Endodermal cell (in vitro differentiated cells): ENCODE measurements at regions not wholly inside any gene's neighbourhood (a gene's known extent, or its start where the extent isn't known, plus 50 kb on each side); places are given as distances from the start of the nearest gene placed in this dataset.

Experiments
- DNase-seq: peaks from one replicate; pipeline ENCODE4 v3.0.0-alpha.2; 2017
- H3K27ac ChIP-seq: 2 replicates; pipeline ENCODE4 v1.5.1; 2013; ENCODE audit warnings: mild to moderate bottlenecking, low read depth, low read length, moderate library complexity
- H3K27me3 ChIP-seq: 2 replicates; pipeline ENCODE4 v1.6.1; 2013; ENCODE audit warnings: mild to moderate bottlenecking, low read length, moderate library complexity; ENCODE audit not compliant: insufficient read depth, control insufficient read depth, poor library complexity, severe bottlenecking
- H3K36me3 ChIP-seq: 2 replicates; pipeline ENCODE4 v1.7.0; 2013; ENCODE audit warnings: mild to moderate bottlenecking, low read length, moderate library complexity; ENCODE audit not compliant: control insufficient read depth, insufficient read depth
- H3K4me1 ChIP-seq: one replicate; pipeline ENCODE4 v1.7.0; 2013; ENCODE audit warnings: low read length; ENCODE audit not compliant: control insufficient read depth, insufficient read depth
- H3K4me3 ChIP-seq: 2 replicates; pipeline ENCODE4 v1.5.1; 2013; ENCODE audit warnings: mild to moderate bottlenecking, low read length, moderate library complexity
- H3K9ac ChIP-seq: 2 replicates; pipeline ENCODE4 v1.6.1; 2013; ENCODE audit warnings: mild to moderate bottlenecking, low read length, moderate library complexity; ENCODE audit not compliant: poor library complexity, severe bottlenecking; ENCODE audit errors: extremely low read depth
- H3K9me3 ChIP-seq: 2 replicates; pipeline ENCODE4 v1.6.1; 2013; ENCODE audit warnings: mild to moderate bottlenecking, low read length, moderate library complexity; ENCODE audit not compliant: control insufficient read depth
- H3K27ac Mint-ChIP-seq: 2 replicates; pipeline ENCODE4 v1.8.0; 2020; ENCODE audit warnings: mixed read lengths
- H3K27me3 Mint-ChIP-seq: 2 replicates; pipeline ENCODE4 v1.8.0; 2021; ENCODE audit warnings: mild to moderate bottlenecking, mixed read lengths; ENCODE audit not compliant: insufficient read depth
- H3K36me3 Mint-ChIP-seq: 2 replicates; pipeline ENCODE4 v1.8.0; 2020; ENCODE audit warnings: low read depth, mixed read lengths
- H3K4me1 Mint-ChIP-seq: 2 replicates; pipeline ENCODE4 v1.8.0; 2020; ENCODE audit warnings: mixed read lengths
- H3K4me3 Mint-ChIP-seq: 2 replicates; pipeline ENCODE4 v1.8.0; 2020; ENCODE audit warnings: mild to moderate bottlenecking, moderate library complexity, mixed read lengths
- H3K9me3 Mint-ChIP-seq: 2 replicates; pipeline ENCODE4 v1.8.0; 2020; ENCODE audit warnings: mild to moderate bottlenecking, mixed read lengths
- WGBS, 2 experiments: methylation state at CpG; one replicate each; pipeline versions ENCODE4 v1.1.5 to v1.1.7; 2013; ENCODE audit warnings: missing lambda C conversion rate in 2 of 2, mixed read lengths in 1 of 2; ENCODE audit not compliant: insufficient coverage in 1 of 2, insufficient read length in 1 of 2; 5-methylcytosine and 5-hydroxymethylcytosine counted together
- TF ChIP-seq, protein P1 (sequence below): fragments of 200-600 bp; sonication (generic); conservative IDR thresholded peaks from 2 replicates; pipeline ENCODE4 v1.5.0; 2021; ENCODE audit warnings: antibody characterized with exemption, mild to moderate bottlenecking

DNA sequence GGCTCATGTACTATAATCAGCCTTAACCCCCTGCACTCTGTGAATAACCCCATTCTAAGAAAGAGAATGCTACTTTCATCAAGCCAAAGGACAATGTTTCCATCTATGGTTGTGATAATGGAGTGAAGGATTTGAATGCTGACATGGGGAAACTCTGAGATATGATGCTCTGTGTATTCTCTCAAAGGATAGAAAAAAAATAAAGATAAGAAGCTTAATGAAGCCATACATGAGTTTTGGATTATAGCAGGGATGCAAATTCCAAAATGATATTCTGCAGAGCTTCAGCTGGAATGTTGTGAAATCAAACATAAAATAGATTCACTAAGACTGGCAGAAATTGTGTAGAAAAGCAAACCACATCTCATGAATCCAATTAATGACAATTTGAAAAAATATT, 1074.1 kb downstream of the XPNPEP1 start:
- peaks cover 68% of the 10 kb centered on the region for H3K9me3 ChIP-seq
- DNase-seq: no peak
- TF ChIP-seq, protein P1, sequence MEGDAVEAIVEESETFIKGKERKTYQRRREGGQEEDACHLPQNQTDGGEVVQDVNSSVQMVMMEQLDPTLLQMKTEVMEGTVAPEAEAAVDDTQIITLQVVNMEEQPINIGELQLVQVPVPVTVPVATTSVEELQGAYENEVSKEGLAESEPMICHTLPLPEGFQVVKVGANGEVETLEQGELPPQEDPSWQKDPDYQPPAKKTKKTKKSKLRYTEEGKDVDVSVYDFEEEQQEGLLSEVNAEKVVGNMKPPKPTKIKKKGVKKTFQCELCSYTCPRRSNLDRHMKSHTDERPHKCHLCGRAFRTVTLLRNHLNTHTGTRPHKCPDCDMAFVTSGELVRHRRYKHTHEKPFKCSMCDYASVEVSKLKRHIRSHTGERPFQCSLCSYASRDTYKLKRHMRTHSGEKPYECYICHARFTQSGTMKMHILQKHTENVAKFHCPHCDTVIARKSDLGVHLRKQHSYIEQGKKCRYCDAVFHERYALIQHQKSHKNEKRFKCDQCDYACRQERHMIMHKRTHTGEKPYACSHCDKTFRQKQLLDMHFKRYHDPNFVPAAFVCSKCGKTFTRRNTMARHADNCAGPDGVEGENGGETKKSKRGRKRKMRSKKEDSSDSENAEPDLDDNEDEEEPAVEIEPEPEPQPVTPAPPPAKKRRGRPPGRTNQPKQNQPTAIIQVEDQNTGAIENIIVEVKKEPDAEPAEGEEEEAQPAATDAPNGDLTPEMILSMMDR: no peak
- no peak overlapping the region for H3K27ac ChIP-seq
- no peaks in the 10 kb centered on the region for H3K27me3 ChIP-seq
- no peak overlapping the region for H3K4me3 Mint-ChIP-seq
- H3K27ac Mint-ChIP-seq: no peak overlapping the region
- no peak overlapping the region for H3K4me3 ChIP-seq
- no peak overlapping the region for H3K9ac ChIP-seq
- no peaks in the 10 kb centered on the region for H3K27me3 Mint-ChIP-seq
- H3K4me1 Mint-ChIP-seq: no peaks in the 10 kb centered on the region
- no peaks in the 10 kb centered on the region for H3K9me3 Mint-ChIP-seq
- H3K36me3 ChIP-seq: no peaks in the 10 kb centered on the region
- no peaks in the 10 kb centered on the region for H3K36me3 Mint-ChIP-seq
- no peaks in the 10 kb centered on the region for H3K4me1 ChIP-seq

DNA sequence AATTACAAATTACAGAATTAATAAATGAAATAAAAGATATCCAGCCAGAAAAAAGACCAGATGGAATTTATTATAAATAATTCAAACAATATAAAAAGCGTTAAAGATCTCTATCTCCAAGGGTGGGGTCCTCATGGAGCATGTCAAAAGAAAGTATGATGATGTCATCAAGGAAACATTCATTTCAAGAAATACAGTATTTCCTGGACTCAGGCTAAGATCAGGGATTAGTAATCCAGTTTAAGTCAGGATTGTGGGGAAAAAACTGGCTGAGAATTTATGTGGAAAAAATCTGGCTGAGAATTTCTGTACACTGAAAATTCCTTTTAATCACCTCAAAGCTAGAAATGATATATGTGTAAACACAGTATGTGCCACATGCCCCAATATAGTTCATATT, 1075.3 kb downstream of the XPNPEP1 start:
- no peaks in the 10 kb centered on the region for H3K36me3 Mint-ChIP-seq
- no peak for DNase-seq
- no peak overlapping the region for H3K4me3 Mint-ChIP-seq
- Histone ChIP-seq H3K4me3 (no peak overlapping the region), H3K4me1 (no peaks in the 10 kb centered on the region), H3K36me3 (no peaks in the 10 kb centered on the region), H3K9me3 (peaks cover 69% of the 10 kb centered on the region), H3K27ac (no peak overlapping the region), H3K27me3 (no peaks in the 10 kb centered on the region), H3K9ac (no peak overlapping the region)
- no peaks in the 10 kb centered on the region for H3K27me3 Mint-ChIP-seq
- TF ChIP-seq, protein P1: no peak
- H3K4me1 Mint-ChIP-seq: no peaks in the 10 kb centered on the region
- no peaks in the 10 kb centered on the region for H3K9me3 Mint-ChIP-seq
- 67% methylated on average over 1 of the region's 1 CpG; no CpG with 5 or more reads in 1 of the 2 experiments for WGBS, 2 experiments
- H3K27ac Mint-ChIP-seq: no peak overlapping the region

DNA sequence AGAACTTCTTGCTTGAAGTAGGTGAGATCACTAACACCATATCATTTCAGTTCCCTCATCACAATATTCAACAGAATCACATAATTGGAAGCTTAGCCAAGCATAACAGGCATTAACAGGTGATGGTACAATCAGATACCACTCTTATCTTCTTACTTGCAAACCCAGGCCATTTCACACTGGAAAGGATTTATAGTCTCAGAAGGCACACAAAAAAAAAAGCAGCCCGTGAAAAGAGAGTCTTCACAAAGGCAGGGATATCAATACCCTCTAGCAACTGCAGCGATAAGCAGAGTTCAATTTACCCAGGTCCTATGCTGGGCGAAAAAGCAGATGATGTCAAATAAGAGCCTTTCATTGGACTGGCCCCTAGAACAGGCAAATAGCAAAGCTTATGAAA, 1082.4 kb downstream of the XPNPEP1 start:
- 82 to 85% methylated on average over 3 of the region's 3 CpGs for WGBS, 2 experiments
- Mint-ChIP-seq H3K27me3 (no peaks in the 10 kb centered on the region), H3K4me1 (peaks cover 14% of the 10 kb centered on the region), H3K36me3 (no peaks in the 10 kb centered on the region), H3K9me3 (no peaks in the 10 kb centered on the region), H3K4me3 (no peak overlapping the region), H3K27ac (no peak overlapping the region)
- DNase-seq: no peak
- no peak overlapping the region for H3K9ac ChIP-seq
- H3K4me1 ChIP-seq: no peaks in the 10 kb centered on the region
- TF ChIP-seq, protein P1: no peak
- no peak overlapping the region for H3K27ac ChIP-seq
- H3K9me3 ChIP-seq: peaks cover 84% of the 10 kb centered on the region
- H3K27me3 ChIP-seq: no peaks in the 10 kb centered on the region
- H3K36me3 ChIP-seq: no peaks in the 10 kb centered on the region
- no peak overlapping the region for H3K4me3 ChIP-seq
